Choroid plexus epithelial cell (primary cell): ENCODE measurements at regions not wholly inside any gene's neighbourhood (a gene's known extent, or its start where the extent isn't known, plus 50 kb on each side); places are given as distances from the start of the nearest gene placed in this dataset.

Source experiments
- DNase-seq: peaks from one replicate; pipeline ENCODE4 v3.0.0-alpha.2; 2010; ENCODE audit warnings: low read depth
- H3K4me3 ChIP-seq: 2 replicates; pipeline ENCODE4 v1.5.1; 2011; ENCODE audit warnings: low read depth, mild to moderate bottlenecking, control low read depth, low read length, moderate library complexity
- TF ChIP-seq, protein P1 (sequence below): conservative IDR thresholded peaks from 2 replicates; pipeline ENCODE4 v1.5.1; 2011; ENCODE audit warnings: low read depth, mild to moderate bottlenecking, control low read depth, inconsistent platforms, low read length, moderate library complexity

DNA sequence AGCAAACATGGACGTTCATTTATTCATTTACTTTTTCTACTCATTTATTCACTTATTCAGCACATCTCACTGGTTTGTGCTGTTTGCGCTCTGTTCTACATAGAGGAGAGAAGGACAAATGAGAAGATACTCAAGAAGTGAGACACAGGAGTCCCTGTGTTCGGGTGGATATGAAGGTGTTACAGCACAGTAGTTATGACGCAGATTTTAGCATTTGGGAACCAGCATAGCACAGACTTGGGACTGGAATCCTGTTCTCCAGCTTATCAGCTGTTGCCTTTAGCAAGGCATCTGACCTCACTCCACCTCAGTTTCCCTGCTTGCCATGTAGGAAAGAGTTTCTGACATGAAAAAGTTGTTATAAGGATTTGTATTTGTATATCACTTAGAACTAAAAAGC, 430.1 kb downstream of the MAFB start:
- TF ChIP-seq, protein P1, sequence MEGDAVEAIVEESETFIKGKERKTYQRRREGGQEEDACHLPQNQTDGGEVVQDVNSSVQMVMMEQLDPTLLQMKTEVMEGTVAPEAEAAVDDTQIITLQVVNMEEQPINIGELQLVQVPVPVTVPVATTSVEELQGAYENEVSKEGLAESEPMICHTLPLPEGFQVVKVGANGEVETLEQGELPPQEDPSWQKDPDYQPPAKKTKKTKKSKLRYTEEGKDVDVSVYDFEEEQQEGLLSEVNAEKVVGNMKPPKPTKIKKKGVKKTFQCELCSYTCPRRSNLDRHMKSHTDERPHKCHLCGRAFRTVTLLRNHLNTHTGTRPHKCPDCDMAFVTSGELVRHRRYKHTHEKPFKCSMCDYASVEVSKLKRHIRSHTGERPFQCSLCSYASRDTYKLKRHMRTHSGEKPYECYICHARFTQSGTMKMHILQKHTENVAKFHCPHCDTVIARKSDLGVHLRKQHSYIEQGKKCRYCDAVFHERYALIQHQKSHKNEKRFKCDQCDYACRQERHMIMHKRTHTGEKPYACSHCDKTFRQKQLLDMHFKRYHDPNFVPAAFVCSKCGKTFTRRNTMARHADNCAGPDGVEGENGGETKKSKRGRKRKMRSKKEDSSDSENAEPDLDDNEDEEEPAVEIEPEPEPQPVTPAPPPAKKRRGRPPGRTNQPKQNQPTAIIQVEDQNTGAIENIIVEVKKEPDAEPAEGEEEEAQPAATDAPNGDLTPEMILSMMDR, result no peak
- no peak overlapping the region for H3K4me3 ChIP-seq
- DNase-seq, result no peak

DNA sequence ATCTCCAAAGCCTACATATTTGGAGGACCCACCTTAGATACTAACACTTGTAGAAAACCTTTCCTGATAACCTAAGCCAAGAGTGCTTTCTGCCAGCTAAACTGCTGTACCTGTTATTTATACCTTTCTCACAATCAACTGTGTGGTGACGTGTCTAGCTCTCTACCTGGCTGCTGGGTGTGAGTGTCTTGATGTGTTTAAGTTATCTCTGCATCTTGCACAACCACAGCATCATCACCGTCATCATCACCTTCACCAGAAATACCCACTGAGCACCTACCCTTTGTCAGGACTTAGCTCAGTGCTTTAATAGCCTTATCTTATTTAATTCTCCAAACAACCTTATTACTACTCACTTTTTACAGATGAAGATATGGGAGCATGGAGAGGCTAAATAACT, 431.3 kb downstream of the MAFB start:
- DNase-seq, result no peak
- TF ChIP-seq, protein P1, result no peak
- H3K4me3 ChIP-seq, result no peak overlapping the region

DNA sequence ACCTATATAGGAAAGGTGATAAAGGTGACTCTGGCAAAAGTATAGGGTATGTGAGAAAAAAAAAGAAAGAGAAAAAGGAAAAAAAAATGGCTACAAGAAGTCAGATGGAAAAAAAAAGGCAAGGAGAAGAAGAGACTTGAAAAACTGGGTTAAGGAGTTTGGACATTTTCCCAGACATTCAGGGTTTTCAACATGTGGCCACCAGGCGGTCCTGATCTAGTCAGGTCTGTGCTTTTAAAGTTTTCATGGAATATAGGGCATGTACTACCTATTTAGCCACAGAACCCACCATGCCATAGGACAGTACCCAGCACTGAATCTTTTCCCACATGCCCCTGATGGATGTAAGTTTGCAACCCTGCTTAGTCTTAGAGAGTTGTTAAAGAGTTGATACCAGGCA, 433.7 kb downstream of the MAFB start:
- DNase-seq, result peak; percentile 40
- no peak overlapping the region for H3K4me3 ChIP-seq
- TF ChIP-seq, protein P1, result peak; percentile 23

DNA sequence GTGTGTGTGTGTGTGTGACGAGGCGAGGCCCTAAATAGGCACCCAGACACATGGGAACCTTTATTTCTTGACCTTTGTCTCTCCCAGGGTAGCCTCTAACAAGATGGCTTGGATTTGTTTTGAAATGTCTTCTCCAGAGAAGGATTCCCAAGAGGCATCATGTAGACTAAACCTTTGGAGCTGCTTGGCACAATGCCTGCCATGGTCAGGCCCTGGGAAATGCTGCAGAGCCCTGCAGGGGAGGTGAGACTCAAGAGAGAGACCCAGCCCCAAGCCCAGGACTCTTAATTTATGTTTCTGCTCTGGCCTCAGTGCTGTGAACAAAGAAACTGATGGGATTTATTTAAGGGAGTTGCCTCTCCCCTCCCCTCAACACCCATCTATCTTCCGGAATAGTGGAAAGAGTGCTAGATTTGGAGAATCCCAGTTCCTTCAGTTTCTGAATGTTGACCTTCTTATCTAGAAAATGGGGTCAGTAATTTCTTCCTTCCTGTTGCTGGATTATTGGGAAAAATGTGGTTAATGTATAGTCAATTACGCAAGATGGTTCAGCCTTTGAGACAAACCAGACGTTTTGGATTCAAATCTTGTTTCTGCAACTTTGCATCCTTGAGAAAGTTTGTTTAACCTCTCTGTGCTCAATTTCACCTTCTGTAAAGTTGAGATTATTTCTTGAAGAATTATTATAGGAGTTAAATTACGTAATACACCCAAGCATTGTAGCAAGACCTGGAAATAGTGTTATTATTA, 434.8 kb downstream of the MAFB start:
- TF ChIP-seq, protein P1, result no peak
- peak; percentile 9 for DNase-seq
- no peak overlapping the region for H3K4me3 ChIP-seq

DNA sequence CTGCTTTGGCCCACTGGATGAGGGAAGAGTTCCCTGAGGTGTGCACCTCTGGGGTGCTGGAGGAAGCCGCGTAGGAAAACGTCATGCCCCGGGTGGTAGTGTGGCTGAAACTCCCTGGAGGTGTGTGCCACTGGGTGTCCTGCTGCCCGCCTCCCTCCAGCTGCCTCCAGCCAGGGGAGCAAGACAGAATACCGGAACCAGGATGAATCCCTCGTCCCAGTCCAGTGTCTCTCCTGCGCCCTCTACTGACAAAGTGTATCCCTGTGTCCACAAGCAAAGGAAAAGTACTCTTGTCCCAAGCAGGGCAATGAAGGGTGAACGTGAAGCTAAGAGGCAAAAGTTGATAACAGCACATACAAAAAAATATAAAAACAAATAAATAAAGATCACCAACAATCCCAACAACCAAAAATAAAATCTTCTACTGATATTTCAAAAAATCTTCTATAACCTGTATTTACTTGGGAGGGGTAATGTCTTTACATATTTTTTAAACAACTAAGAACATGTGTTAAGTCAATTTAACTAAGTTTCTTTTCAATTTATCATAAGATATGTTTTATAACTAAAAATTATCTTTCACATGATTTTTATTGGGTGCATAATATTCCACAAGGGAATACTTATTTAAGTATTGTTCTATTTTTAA, 437.6 kb downstream of the MAFB start:
- TF ChIP-seq, protein P1, result peak; percentile 75
- H3K4me3 ChIP-seq, result no peak overlapping the region

DNA sequence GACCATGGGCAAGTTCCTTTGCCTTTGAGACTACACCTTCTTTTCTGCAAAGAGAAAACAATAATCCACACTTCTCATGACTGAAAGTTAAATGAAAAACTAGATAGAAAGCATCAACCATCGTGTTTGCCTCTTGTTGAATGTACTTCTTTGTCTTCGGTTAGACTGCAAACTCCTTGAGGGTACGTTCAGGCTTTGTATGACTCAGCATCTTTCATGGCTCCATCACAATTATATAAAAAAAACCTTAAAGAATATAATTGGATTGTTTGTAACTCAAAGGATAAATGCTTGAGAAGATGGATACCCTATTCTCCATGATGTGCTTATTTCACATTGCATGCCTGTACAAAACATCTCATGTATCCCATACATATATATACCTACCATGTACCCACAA, 439.2 kb downstream of the MAFB start:
- TF ChIP-seq, protein P1, result no peak
- DNase-seq, result no peak
- H3K4me3 ChIP-seq, result no peak overlapping the region

More for the DNA sequence above, 437.6 kb downstream of the MAFB start:
- peak; percentile 54 for DNase-seq

DNA sequence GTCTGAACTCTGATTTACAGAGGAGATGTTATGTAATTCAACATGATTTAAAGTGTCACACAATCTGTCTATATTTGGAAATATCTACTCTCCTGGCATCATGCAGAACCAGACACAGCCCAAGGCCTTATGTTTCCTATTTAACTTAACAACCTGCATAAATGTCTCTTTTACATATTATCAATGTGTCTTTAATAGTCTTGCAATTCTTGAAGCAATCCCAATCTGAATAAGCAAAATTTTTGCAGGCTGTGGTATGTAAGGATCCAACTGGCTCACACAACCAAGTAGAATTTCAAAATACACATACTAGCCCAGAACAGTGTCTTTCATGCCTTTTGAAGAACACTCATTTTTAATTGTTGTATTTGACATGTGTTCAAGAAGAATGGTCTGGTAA, 443.2 kb downstream of the MAFB start:
- no peak for DNase-seq
- H3K4me3 ChIP-seq, result no peak overlapping the region
- TF ChIP-seq, protein P1, result no peak
